Transverse colon (tissue), 4 donors: ENCODE measurements at regions not wholly inside any gene's neighbourhood (a gene's known extent, or its start where the extent isn't known, plus 50 kb on each side); places are given as distances from the start of the nearest gene placed in this dataset.

Experiments
- CTCF ChIP-seq, 5 experiments: fragments of 200-600 bp in 3 of 5; fragments of 450-650 bp in 2 of 5; sonication (generic) in 3 of 5; IDR thresholded peaks; 1 replicate in 2 of 5; 2 replicates in 3 of 5; pipeline ENCODE4 v1.5.1; 2016 to 2017; ENCODE audit warnings: antibody characterized with exemption in 5 of 5, inconsistent platforms in 3 of 5, mild to moderate bottlenecking in 2 of 5, moderate library complexity in 1 of 5
- EP300 ChIP-seq: sonication (generic); formaldehyde crosslinking; IDR thresholded peaks from one replicate; pipeline ENCODE4 v1.6.1; 2017; ENCODE audit warnings: antibody characterized with exemption, low read depth
- POLR2A ChIP-seq: fragments of 450-650 bp; IDR thresholded peaks from one replicate; pipeline ENCODE4 v1.6.1; 2016; ENCODE audit warnings: antibody characterized with exemption, mild to moderate bottlenecking, moderate library complexity
- POLR2AphosphoS5 ChIP-seq, 3 donors: sonication (generic); formaldehyde crosslinking; IDR thresholded peaks; one replicate each; pipeline ENCODE4 v1.6.1; 2016; ENCODE audit warnings: antibody characterized with exemption in 3 of 3

GRCh38 chr6:7004581-7005297 lies 103.0 kb upstream of the RREB1 start:
- TF ChIP-seq CTCF (IDR thresholded peaks at IDR 0.05) (no peak), POLR2A (no peak), POLR2AphosphoS5 (IDR thresholded peaks at IDR 0.05) (no peak), EP300 (no peak)
